ENCODE measurements at regions not wholly inside any gene's neighbourhood (a gene's known extent, or its start where the extent isn't known, plus 50 kb on each side); places are given as distances from the start of the nearest gene placed in this dataset.

DNA sequence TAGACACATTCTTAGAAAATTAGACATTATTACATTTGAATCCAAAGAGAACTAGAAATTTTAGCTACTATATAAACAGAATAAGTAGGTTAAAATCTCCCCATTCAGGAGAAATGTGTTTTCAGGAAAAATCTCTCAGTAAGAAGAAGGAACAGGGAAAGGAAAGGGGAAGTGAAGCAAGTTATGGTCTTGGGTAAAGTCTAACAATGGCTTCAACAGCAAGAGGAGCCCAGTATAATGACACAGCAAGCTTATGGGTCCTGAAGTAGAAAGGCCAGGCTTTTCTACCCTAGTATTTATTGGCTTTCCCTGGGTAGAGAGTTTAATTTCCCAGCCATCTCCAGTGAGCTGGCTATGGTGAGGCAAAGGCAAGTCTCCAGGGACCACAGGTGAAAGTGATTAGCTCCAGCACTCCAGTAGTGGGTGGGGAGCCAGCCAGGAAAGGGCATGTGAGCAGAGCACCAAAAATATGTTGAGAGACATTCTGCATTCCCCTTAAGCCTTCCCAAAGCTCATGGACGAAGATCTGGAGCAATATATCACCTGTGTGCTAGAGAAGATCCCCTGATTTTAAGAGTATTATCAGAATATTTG, 981.7 kb downstream of the NR2F1-AS1 start:
- no peaks in the 10 kb centered on the region for H3K36me3 ChIP-seq (ENCODE audit: control insufficient read depth in 2 of 2, insufficient read depth in 2 of 2, low read length in 2 of 2)
- H3K27ac ChIP-seq (ENCODE audit: low read depth in 2 of 2, low read length in 2 of 2) = no peak overlapping the region

DNA sequence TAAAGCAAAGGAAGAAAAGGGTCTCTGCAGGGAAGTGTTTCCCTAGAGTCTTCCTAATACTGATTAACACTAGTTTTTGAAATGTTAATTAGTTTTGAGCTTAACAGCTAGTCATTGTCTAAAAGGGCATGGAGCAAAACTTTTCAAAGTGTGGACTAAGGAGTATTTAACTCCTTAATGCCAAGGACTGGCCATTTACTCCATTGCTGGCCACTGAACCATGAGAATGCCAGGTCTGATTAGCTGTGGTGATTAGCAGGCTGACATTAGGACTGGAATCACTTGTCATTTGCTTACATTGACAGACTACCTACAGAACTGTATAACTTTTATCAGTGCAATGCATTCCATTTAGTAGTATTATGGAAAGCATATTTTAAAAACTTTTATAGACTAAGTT, 987.0 kb downstream of the NR2F1-AS1 start:
- no peaks in the 10 kb centered on the region for H3K4me1 ChIP-seq (ENCODE audit: control insufficient read depth in 2 of 2, insufficient read depth in 2 of 2, low read length in 2 of 2)

More for the DNA sequence above, 981.7 kb downstream of the NR2F1-AS1 start:
- no peaks in the 10 kb centered on the region for H3K9me3 ChIP-seq (ENCODE audit: control insufficient read depth in 2 of 2, low read length in 2 of 2)
- H3K4me3 ChIP-seq (ENCODE audit: low read length in 2 of 2) = no peak overlapping the region
- H3K9ac ChIP-seq (ENCODE audit: low read depth in 1 of 2, low read length in 2 of 2) = no peak overlapping the region
- no peaks in the 10 kb centered on the region for H3K27me3 ChIP-seq (ENCODE audit: control insufficient read depth in 2 of 2, insufficient read depth in 2 of 2, low read length in 2 of 2)
- no peaks in the 10 kb centered on the region for H3K4me1 ChIP-seq (ENCODE audit: control insufficient read depth in 2 of 2, insufficient read depth in 2 of 2, low read length in 2 of 2)

DNA sequence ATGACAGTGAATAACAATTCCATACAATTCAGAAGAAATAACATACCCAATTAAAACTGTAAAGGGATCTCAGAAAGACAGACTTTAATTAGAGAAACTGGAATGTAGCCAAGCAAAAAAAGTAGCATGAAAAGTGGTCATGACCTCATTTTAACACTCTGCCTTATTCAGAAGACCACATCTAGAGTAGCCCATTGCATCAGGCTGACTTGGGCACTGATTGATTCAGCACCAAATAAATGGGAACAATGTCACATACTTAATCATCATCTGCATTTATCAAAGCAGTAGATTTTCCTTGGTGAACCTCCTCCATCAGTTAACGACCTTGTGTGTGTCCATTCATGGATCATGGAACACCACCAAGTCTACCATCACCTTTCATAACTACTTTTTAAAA, 992.1 kb downstream of the NR2F1-AS1 start:
- Histone ChIP-seq H3K9me3 (ENCODE audit: control insufficient read depth in 2 of 2, low read length in 2 of 2) (no peaks in the 10 kb centered on the region), H3K36me3 (ENCODE audit: control insufficient read depth in 2 of 2, insufficient read depth in 2 of 2, low read length in 2 of 2) (no peaks in the 10 kb centered on the region), H3K9ac (ENCODE audit: low read depth in 1 of 2, low read length in 2 of 2) (no peak overlapping the region), H3K27ac (ENCODE audit: low read depth in 2 of 2, low read length in 2 of 2) (no peak overlapping the region), H3K4me3 (ENCODE audit: low read length in 2 of 2) (no peak overlapping the region), H3K4me1 (ENCODE audit: control insufficient read depth in 2 of 2, insufficient read depth in 2 of 2, low read length in 2 of 2) (no peaks in the 10 kb centered on the region), H3K27me3 (ENCODE audit: control insufficient read depth in 2 of 2, insufficient read depth in 2 of 2, low read length in 2 of 2) (no peaks in the 10 kb centered on the region)

More for the DNA sequence above, 987.0 kb downstream of the NR2F1-AS1 start:
- H3K9me3 ChIP-seq (ENCODE audit: control insufficient read depth in 2 of 2, low read length in 2 of 2) = no peaks in the 10 kb centered on the region
- H3K36me3 ChIP-seq (ENCODE audit: control insufficient read depth in 2 of 2, insufficient read depth in 2 of 2, low read length in 2 of 2) = no peaks in the 10 kb centered on the region
- no peak overlapping the region for H3K9ac ChIP-seq (ENCODE audit: low read depth in 1 of 2, low read length in 2 of 2)
- no peak overlapping the region for H3K4me3 ChIP-seq (ENCODE audit: low read length in 2 of 2)
- no peaks in the 10 kb centered on the region for H3K27me3 ChIP-seq (ENCODE audit: control insufficient read depth in 2 of 2, insufficient read depth in 2 of 2, low read length in 2 of 2)
- no peak overlapping the region for H3K27ac ChIP-seq (ENCODE audit: low read depth in 2 of 2, low read length in 2 of 2)

DNA sequence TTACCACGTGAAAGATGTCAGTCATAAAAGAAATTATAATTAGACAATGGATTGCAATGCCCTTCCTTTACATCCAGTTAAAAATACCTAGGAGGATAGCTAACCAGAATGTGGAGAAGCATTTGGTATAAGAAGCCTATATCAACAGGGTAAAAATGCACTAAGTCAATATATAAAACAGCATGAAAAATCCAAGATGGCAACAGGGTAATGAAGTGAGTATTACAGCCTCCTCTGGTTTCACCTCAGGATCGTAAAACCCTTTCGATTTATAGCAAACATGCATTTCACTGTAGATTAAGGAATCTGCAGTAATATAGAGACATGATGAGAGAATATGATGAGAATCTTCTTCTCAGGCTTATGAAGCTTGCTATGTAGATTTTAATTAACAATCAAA, 999.3 kb downstream of the NR2F1-AS1 start:
- H3K4me3 ChIP-seq (ENCODE audit: low read length in 2 of 2) = no peak overlapping the region
- no peaks in the 10 kb centered on the region for H3K4me1 ChIP-seq (ENCODE audit: control insufficient read depth in 2 of 2, insufficient read depth in 2 of 2, low read length in 2 of 2)
- H3K9ac ChIP-seq (ENCODE audit: low read depth in 1 of 2, low read length in 2 of 2) = no peak overlapping the region
- H3K36me3 ChIP-seq (ENCODE audit: control insufficient read depth in 2 of 2, insufficient read depth in 2 of 2, low read length in 2 of 2) = no peaks in the 10 kb centered on the region
- no peak overlapping the region for H3K27ac ChIP-seq (ENCODE audit: low read depth in 2 of 2, low read length in 2 of 2)
- H3K9me3 ChIP-seq (ENCODE audit: control insufficient read depth in 2 of 2, low read length in 2 of 2) = no peaks in the 10 kb centered on the region
- no peaks in the 10 kb centered on the region for H3K27me3 ChIP-seq (ENCODE audit: control insufficient read depth in 2 of 2, insufficient read depth in 2 of 2, low read length in 2 of 2)

DNA sequence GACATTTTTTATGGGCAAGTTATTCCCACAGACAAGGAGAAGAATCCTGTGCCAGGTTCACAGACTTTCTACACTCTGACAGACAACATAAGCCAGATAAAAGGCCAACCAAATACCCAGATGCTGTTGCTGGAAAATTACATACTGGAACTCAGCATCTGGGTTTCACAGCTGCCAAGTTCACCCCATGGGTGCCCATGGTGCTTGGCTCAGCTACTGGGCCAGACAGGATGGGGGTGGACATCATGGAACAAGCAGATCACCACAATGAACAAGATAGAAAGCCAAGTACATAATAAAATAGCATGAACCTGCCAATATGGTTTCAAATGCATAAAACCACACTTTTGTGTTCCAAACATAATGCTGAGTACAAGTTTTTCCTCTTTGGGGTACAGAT, 999.8 kb downstream of the NR2F1-AS1 start:
- Histone ChIP-seq H3K27me3 (ENCODE audit: control insufficient read depth in 2 of 2, insufficient read depth in 2 of 2, low read length in 2 of 2) (no peaks in the 10 kb centered on the region), H3K27ac (ENCODE audit: low read depth in 2 of 2, low read length in 2 of 2) (no peak overlapping the region), H3K36me3 (ENCODE audit: control insufficient read depth in 2 of 2, insufficient read depth in 2 of 2, low read length in 2 of 2) (no peaks in the 10 kb centered on the region), H3K9ac (ENCODE audit: low read depth in 1 of 2, low read length in 2 of 2) (no peak overlapping the region), H3K4me1 (ENCODE audit: control insufficient read depth in 2 of 2, insufficient read depth in 2 of 2, low read length in 2 of 2) (no peaks in the 10 kb centered on the region), H3K9me3 (ENCODE audit: control insufficient read depth in 2 of 2, low read length in 2 of 2) (no peaks in the 10 kb centered on the region), H3K4me3 (ENCODE audit: low read length in 2 of 2) (no peak overlapping the region)

DNA sequence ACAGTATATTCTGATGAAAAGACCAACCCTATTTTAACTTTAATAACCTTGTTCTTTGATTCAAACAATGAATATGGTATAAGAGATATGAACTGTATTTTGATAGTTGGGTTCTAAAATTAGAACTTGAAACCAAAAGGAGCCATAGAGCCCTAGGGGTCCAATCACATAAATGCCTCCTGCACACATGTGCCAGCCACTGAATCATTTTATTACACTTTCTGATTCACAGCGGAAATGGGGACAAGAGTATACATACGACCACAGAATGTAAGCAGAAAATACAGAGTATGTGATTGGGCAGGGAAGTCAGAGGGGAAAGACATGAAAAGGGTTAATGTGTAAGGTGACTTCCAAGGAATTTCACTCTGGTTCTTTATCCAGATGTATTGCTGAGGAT, 1000.2 kb downstream of the NR2F1-AS1 start:
- Histone ChIP-seq H3K9ac (ENCODE audit: low read depth in 1 of 2, low read length in 2 of 2) (no peak overlapping the region), H3K36me3 (ENCODE audit: control insufficient read depth in 2 of 2, insufficient read depth in 2 of 2, low read length in 2 of 2) (no peaks in the 10 kb centered on the region), H3K4me3 (ENCODE audit: low read length in 2 of 2) (no peak overlapping the region), H3K4me1 (ENCODE audit: control insufficient read depth in 2 of 2, insufficient read depth in 2 of 2, low read length in 2 of 2) (no peaks in the 10 kb centered on the region), H3K27ac (ENCODE audit: low read depth in 2 of 2, low read length in 2 of 2) (no peak overlapping the region), H3K9me3 (ENCODE audit: control insufficient read depth in 2 of 2, low read length in 2 of 2) (no peaks in the 10 kb centered on the region), H3K27me3 (ENCODE audit: control insufficient read depth in 2 of 2, insufficient read depth in 2 of 2, low read length in 2 of 2) (no peaks in the 10 kb centered on the region)

DNA sequence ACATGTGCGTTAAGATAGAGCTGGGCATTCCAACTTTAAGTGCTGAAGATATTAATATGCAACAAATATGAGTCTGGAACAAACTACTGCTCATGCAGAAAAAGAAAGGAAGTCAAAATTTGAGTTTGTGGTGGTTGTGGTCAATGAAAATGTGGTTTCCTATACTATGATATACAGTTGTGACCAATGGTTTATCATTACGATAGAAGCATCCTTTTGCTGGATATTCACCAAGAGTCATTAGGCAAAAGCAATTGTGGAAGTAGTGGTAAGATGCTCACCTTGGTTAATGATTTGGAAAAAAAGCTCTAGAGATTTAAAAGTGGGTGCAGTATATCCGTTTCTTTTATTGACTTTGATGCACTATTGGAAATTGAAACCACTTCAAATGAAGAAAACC, 1007.0 kb downstream of the NR2F1-AS1 start:
- no peaks in the 10 kb centered on the region for H3K36me3 ChIP-seq (ENCODE audit: control insufficient read depth in 2 of 2, insufficient read depth in 2 of 2, low read length in 2 of 2)
- H3K27me3 ChIP-seq (ENCODE audit: control insufficient read depth in 2 of 2, insufficient read depth in 2 of 2, low read length in 2 of 2) = no peaks in the 10 kb centered on the region
- no peaks in the 10 kb centered on the region for H3K9me3 ChIP-seq (ENCODE audit: control insufficient read depth in 2 of 2, low read length in 2 of 2)
- H3K9ac ChIP-seq (ENCODE audit: low read depth in 1 of 2, low read length in 2 of 2) = no peak overlapping the region
- no peaks in the 10 kb centered on the region for H3K4me1 ChIP-seq (ENCODE audit: control insufficient read depth in 2 of 2, insufficient read depth in 2 of 2, low read length in 2 of 2)
- no peak overlapping the region for H3K4me3 ChIP-seq (ENCODE audit: low read length in 2 of 2)
- no peak overlapping the region for H3K27ac ChIP-seq (ENCODE audit: low read depth in 2 of 2, low read length in 2 of 2)

DNA sequence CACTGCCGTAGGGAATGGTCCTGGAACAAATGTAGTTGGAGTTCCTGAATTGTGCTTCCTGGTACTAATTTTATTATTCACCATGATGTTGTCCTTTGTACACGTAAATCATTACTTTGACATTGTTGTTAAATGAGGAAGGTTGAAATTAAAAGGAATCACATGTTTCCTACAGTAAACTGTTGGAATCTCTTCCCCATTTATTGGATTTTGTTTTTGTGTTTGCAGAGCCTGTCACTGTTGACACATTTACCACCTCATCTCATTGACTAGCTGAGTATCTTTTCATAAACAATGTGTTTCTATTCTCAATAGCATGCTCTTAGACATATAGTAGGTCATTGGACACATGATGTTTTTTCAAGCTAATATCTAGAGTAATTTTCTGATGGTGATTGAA, 1012.5 kb downstream of the NR2F1-AS1 start:
- Histone ChIP-seq H3K9me3 (ENCODE audit: control insufficient read depth in 2 of 2, low read length in 2 of 2) (no peaks in the 10 kb centered on the region), H3K36me3 (ENCODE audit: control insufficient read depth in 2 of 2, insufficient read depth in 2 of 2, low read length in 2 of 2) (no peaks in the 10 kb centered on the region), H3K9ac (ENCODE audit: low read depth in 1 of 2, low read length in 2 of 2) (no peak overlapping the region), H3K4me3 (ENCODE audit: low read length in 2 of 2) (no peak overlapping the region), H3K27me3 (ENCODE audit: control insufficient read depth in 2 of 2, insufficient read depth in 2 of 2, low read length in 2 of 2) (no peaks in the 10 kb centered on the region), H3K27ac (ENCODE audit: low read depth in 2 of 2, low read length in 2 of 2) (no peak overlapping the region), H3K4me1 (ENCODE audit: control insufficient read depth in 2 of 2, insufficient read depth in 2 of 2, low read length in 2 of 2) (no peaks in the 10 kb centered on the region)

DNA sequence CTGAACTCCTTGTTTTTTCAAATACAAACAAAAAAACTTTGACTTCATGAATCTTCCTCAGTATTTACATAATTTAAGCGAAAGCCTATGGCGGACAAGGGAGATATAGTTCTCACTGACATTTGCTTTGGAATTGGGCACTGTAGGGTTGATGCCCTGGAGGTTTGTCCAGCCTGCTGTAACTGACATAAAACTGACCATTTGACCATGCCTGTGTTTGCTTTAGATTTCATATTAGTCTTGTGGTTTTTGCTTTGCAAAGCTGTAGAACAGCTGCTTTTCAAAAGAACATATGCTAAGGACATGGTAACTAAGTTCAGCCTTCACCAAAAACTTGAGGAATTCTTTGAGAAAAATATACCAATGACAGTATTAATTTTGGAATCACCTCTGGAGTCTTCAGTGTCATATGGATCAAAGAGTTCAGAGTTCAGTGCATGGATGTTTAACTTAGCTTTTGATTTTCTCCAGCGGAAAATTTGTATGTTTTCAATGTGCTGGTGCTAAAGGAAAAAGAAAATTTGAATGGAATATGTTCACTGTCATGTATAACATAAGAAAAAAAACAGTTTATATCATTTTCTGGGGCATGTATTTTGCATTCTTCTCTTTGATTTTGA, 1013.1 kb downstream of the NR2F1-AS1 start:
- H3K36me3 ChIP-seq (ENCODE audit: control insufficient read depth in 2 of 2, insufficient read depth in 2 of 2, low read length in 2 of 2) = no peaks in the 10 kb centered on the region
- no peak overlapping the region for H3K4me3 ChIP-seq (ENCODE audit: low read length in 2 of 2)

DNA sequence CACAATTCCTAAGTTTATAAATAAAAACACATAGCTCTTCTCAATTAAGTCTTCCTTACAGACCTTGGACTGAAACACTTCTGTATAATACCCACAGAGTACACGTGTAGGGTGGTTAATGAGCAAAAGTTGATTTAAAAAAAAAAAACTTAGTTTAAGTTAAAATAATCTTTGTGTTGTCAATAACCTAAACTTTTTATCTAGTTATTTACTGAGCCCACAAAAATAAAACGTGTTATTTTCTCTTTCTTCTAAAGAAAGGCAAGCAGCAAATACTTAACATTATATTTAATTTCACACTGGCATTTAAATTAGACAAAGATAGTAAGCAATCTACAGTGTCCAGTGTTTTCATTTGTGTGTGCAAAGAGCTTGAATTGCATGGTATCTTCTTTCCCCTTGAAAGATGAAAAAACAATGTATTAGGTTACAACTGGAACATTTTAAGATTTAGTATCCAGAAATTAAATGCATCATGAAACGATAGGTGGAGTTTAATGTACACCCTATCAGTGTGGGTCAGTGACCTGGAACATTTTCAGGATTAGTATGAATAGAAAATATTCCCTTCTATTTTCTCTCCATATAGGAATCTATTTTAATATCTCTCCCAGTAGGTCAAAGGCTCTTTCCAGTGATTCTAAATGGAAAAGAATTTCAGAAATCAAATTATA, 1014.8 kb downstream of the NR2F1-AS1 start:
- H3K4me1 ChIP-seq (ENCODE audit: control insufficient read depth in 2 of 2, insufficient read depth in 2 of 2, low read length in 2 of 2) = no peaks in the 10 kb centered on the region
- H3K27me3 ChIP-seq (ENCODE audit: control insufficient read depth in 2 of 2, insufficient read depth in 2 of 2, low read length in 2 of 2) = no peaks in the 10 kb centered on the region
- H3K9ac ChIP-seq (ENCODE audit: low read depth in 1 of 2, low read length in 2 of 2) = no peak overlapping the region
- no peaks in the 10 kb centered on the region for H3K36me3 ChIP-seq (ENCODE audit: control insufficient read depth in 2 of 2, insufficient read depth in 2 of 2, low read length in 2 of 2)
- H3K4me3 ChIP-seq (ENCODE audit: low read length in 2 of 2) = no peak overlapping the region
- no peak overlapping the region for H3K27ac ChIP-seq (ENCODE audit: low read depth in 2 of 2, low read length in 2 of 2)
- no peaks in the 10 kb centered on the region for H3K9me3 ChIP-seq (ENCODE audit: control insufficient read depth in 2 of 2, low read length in 2 of 2)

More for the DNA sequence above, 1013.1 kb downstream of the NR2F1-AS1 start:
- H3K27ac ChIP-seq (ENCODE audit: low read depth in 2 of 2, low read length in 2 of 2) = no peak overlapping the region
- H3K9me3 ChIP-seq (ENCODE audit: control insufficient read depth in 2 of 2, low read length in 2 of 2) = no peaks in the 10 kb centered on the region
- no peak overlapping the region for H3K9ac ChIP-seq (ENCODE audit: low read depth in 1 of 2, low read length in 2 of 2)
- no peaks in the 10 kb centered on the region for H3K27me3 ChIP-seq (ENCODE audit: control insufficient read depth in 2 of 2, insufficient read depth in 2 of 2, low read length in 2 of 2)
- no peaks in the 10 kb centered on the region for H3K4me1 ChIP-seq (ENCODE audit: control insufficient read depth in 2 of 2, insufficient read depth in 2 of 2, low read length in 2 of 2)

Measured in mucosa of rectum (tissue), 2 donors.